HG02798 (cell line): ENCODE measurements at regions not wholly inside any gene's neighbourhood (a gene's known extent, or its start where the extent isn't known, plus 50 kb on each side); places are given as distances from the start of the nearest gene placed in this dataset.

Source experiments
- ATAC-seq: cut with Tn5 transposase; IDR thresholded peaks from one replicate; pipeline ENCODE4 v1.9.1; 2021; ENCODE audit warnings: mild to moderate bottlenecking; ENCODE audit not compliant: unreplicated experiment, poor library complexity

DNA sequence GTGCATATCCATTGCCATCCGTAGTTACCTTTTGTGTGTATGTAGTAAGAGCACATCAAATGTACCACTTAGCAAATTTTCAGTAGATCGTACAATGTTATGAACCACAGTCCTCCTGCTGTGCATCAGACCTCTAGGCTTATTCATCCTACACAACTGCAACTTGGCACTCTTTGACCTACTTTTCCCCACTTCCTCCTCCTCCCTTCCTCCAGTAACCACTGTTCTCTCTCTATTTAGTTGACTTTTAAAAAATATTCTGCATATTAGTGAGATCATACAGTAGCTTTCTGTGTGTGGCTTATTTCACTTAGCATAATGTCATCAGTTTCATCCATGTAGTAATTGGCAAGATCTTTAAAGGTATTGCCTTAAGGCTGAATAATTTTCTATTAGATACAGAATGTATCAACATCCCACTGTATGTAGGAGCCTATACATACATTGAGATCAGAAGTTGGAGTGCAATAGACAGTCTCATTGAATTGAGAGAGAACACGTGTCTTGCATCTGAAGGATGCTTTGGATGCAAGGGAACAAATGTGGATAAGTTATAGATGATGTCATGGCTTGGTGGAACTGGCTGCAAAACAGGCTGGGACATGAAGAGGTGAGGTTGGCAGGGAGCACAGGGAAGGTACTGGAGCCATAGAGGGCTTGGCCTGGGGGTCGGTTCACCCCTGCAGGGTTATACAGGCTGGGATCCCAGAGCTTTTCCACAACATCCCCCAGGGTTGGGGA is 83.0 kb upstream of the FAM180A start:
- no peak for ATAC-seq

DNA sequence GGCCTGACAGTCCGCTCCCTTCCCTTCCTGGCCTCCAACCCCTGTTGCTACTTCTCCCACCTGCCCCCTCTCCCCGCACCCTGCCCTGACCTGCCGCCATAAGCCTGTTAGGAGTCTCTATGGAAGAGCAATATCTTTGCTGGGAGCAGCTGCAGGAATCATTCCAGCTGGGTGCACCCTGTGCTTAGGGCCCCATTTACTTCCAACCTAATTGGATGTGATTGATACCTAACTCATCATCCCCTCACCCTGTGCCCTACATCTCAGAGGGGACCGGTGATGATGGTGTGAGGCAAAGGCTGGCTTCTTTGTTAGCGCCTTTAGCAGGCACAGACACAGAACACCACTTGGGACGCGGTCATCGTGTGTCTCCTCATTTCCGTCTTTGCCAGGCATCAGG is 80.0 kb upstream of the FAM180A start:
- ATAC-seq, result no peak

DNA sequence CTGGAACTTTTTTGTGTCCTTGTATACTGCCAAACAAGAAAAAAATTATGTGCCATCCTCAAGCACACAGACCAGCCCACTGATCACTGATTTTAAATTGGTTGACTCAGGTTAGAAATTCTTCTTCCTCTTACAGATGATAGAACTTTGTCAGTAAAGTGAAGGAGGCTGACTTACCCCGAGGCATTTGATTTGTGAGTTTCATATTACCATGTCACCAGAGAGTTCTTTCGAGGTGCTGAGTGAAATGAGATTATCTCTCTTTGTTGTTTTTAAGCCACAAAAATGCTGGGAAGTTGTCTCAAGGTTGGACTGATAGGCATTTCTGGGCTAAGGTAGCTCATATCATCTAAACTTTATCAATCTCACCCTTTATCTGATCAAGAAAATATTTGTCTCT is 78.8 kb upstream of the FAM180A start:
- ATAC-seq, result no peak

DNA sequence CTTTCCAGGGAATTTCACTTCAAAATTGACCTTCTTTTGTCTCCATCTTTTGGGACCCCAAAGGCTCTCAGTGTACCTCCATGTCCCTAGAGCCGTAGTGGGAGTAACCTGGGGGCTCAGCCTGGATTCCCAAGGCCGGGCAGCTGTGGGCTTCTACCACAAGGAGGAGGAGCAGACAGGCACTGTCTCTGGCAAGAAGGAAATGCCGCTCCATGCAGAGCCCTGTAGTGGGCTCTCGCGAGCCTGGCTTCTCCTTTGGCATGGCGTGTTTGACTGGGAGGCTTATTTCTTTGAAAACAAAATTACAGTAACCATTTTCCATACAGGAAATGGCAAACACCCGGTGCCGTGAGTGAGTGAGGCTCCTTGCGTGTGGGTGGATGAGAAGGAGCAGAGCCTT is 76.8 kb upstream of the FAM180A start:
- no peak for ATAC-seq

DNA sequence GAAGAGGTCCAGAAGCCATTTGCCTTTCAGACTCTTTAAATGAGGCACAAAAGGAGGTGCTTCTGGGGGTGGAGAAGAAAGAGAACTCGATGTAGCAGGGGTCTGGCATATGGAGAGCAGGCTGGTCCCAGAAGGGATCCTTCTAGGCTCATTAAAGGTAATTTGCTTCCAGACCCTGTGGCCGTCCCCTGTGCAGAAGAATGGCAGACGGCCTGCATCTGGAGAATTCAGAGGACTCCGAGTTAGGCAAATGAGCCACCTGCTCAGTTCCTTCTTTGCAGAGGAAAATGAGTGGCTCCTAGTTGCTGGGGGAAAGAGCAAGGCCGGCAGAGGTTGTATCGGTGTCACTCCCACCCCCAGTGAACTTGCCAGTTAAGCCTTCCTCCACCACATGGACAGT is 73.8 kb upstream of the FAM180A start:
- ATAC-seq, result no peak

DNA sequence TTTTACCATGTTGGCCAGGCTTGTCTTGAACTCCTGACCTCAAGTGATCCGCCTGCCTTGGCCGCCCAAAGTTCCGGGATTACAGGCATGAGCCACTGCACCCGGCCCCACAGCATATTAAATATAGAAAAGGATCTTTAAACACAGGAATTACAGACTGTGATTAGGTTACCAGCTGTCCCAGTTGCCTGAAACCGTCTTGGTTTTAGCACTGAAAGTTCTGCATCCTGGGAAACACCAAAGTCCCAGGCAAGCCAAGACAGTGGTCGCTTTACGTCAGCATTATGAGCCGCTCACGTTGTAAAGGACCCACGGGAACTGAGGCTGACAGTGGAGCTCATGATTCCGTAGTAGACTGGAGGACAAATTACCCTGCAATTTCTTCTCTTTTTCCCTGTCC is 69.0 kb upstream of the FAM180A start:
- no peak for ATAC-seq

DNA sequence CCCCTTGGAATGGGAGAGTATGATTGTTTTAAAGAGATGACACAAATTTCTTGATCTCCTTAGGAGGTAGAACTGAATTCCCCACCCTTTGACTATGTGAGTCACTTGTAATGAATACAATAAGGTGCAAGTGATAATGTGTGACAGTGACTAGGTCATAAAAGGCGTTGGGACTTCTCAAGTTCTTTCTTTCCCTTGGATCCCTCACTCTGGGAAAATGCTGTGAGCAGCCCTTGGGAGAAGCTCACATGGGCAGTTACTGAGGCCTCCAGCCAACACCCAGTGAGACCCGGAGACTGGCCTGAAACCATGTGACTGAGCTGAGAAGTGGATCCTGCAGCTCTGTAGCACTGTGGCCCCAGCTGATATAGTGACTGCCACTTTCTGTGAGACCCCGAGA is 66.4 kb upstream of the FAM180A start:
- ATAC-seq, result no peak

DNA sequence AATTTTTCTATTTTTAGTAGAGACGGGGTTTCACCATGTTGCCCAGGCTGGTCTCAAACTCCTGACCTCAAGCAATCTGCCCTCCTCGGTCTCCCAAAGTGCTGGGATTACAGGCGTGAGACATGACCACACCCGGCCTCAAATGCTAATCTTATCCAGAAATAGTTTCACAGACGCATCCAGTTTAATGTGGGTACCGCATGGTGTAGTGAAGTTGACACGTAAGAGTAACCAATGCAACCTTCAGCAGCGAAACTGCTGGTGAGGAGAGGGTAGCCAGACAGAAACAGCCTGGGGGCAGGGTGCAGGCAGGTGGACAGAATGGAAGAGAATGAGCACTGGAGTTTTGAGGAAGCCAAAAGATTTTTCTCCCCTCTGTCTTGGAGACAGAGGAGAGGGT is 63.5 kb upstream of the FAM180A start:
- no peak for ATAC-seq

DNA sequence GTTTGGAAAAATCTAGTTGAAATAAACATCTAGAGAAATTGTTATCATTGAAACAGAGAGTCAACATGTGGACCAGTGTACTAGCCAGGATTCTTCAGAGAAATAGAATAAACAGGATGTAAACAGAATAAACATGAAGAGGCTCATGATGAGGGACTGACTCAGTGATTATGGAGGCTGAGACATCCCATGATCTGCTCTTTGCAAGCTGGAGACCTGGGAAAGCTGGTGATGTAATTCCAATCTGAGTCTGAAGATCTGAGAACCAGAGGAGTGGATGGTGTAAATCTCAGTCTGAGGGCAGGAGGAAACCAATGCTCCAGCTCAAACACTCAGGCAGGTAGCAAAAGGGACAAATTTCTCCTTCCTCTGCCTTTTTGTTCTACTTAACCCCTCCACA is 62.9 kb upstream of the FAM180A start:
- ATAC-seq, result no peak

DNA sequence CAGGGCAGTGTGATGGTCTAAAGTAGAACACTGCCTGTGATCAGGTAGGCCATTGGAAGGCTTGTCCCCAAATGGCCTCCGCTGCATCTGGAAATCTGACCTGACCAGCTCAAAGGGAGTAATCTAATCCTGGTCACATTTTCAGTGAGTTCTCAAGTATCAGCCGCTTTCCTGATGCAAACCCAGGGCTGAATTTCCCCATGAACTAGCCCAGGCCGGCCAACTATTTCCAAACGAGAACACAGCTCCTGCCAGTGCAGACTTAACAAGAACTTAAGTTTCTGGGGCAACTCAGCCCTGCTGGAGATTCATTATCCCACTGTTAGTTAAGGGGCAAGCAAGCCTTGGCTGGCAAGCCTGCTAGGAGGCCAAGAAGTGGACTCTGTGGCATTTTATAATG is 59.6 kb upstream of the FAM180A start:
- no peak for ATAC-seq

DNA sequence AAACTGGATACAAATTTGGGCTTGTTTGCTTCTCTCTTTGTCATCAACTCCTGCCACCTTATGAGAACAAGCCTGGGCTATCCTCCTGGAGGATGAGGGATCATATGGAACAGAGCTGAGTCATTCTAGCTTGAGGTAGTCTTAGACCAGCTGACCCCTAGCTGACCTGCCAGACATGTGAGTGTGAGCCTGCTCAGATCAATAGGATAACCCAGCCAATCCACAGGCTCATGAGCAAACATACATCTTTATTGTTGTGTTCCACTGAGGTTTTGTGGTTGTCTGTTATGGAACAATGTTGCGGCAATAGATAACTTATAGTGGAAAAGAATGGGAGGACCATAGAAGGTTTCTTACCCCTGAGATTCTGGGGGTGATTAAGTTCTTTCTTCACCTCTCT is 54.5 kb upstream of the FAM180A start:
- ATAC-seq, result no peak

DNA sequence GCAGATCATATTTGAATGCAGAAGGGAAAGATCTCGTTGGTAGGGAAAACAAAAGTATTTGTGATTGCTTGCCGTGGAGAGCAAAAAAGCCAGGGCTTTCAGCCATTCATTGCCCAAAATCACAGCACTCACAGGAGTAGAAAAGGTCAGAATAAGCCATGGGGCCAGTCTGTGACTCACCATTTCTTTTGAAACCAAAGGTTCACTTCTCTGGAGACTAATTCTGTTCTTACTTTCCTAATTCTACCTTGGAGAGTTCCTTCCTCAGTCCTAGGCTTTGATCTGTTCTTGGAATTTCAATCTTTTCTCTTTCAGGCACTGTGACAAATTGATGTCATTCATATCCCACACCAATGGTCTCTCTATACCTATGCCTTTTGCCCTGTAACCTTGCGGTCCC is 54.1 kb upstream of the FAM180A start:
- no peak for ATAC-seq

DNA sequence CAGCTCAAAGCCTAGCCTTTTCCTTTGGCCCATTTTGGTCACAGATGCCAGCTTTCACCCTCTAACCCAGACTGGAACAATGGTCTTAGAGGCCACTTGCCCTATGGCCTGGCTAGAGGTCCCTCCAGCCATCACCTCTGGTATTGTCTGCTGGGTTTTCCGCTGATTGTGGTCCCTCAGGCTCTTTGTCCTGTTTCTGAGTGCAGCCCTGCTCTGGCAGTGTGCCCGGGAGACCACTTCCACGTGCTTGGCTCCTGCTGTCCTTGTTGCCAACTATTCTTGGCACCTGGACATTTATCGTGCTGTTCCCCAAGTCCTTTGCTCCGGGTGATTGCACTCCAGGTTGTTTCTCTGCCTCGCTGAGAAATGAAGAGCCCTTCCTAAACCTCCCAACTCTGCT is 53.3 kb upstream of the FAM180A start:
- no peak for ATAC-seq

DNA sequence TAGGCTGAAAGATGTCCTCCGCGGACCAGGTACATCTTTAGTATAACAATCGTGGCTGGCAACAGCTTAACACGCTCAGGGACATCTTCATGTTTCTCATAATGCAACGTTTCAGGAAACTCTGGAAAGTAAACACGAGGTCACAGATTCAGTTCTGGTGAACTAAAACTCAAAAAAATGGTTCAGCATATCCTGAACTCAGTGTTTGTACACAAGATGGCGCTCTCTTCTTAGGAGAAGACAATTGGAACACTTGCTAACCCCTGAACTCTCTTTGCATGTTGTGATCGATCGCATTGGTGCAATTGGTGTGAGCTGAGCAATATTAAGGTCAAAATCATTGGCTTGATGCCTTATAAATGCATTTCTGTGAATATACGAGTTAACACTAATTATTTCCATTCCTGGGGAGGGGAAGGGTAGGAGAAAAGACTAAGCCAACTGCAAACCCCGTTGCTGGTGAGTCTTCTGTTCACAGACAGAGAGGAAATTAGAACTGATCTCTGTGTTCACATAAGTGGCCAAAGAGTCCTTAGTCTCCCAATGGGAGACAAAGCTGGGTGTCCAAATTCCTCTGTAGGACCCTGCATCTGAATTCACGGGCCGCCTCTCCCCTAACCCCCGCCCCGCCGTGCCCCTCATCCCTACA is 52.6 kb upstream of the FAM180A start:
- ATAC-seq, result peak; percentile 74

DNA sequence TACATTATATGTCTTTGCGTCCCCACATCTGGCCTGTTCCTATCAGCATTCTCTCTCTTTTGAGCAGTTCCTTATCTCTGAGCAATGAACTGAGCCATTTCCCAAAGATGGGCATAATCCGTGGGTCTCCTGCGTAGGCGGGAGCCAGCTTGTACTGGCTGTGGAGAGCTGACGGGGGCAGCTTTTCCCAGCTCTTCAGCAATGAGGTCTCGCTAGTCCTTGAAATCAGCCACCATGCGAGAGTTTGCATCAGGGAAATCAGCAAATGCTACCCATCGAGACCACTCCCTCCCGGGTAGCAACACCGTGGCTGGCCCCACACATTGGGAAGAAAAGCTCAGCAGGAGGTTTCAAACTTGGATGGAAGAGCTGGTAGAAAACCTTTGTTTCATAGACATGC is 51.9 kb upstream of the FAM180A start:
- no peak for ATAC-seq

DNA sequence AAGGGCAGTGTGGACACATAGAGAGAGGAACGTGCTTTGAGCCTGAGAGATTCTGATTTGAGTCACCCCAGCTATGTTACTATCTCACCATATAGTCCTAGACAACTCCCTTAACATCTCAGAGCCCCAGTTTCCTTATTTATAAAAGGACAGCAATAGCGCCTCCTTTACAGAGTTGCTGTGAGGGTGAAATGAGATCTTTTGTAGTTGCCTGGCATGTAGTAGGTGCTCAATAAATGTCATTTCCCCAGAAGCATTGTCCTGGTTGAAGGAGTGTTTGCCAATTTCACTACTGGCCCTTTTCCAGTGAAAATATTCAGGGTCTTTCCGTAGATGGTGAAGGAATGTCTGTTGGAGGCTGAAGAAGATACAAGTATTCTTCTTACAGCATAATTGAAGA is 51.3 kb upstream of the FAM180A start:
- ATAC-seq, result no peak
